Neural progenitor cell (in vitro differentiated cells): ENCODE measurements at regions not wholly inside any gene's neighbourhood (a gene's known extent, or its start where the extent isn't known, plus 50 kb on each side); places are given as distances from the start of the nearest gene placed in this dataset.
A peak's percentile ranks its signal among the peaks of the same experiment; 100 is the strongest.

ENCODE experiments used
- DNase-seq: peaks from one replicate; pipeline ENCODE4 v3.0.0-alpha.2; 2016; ENCODE audit warnings: low spot score
- H2AFZ ChIP-seq: fragments of 200-600 bp; sonication (generic); replicated peaks from 2 replicates; pipeline ENCODE4 v1.6.1; 2016; ENCODE audit warnings: antibody characterized with exemption
- H3F3A ChIP-seq: fragments of 200-600 bp; sonication (generic); 2 replicates; pipeline ENCODE4 v1.6.1; 2016; ENCODE audit warnings: antibody characterized with exemption, low read depth
- H3K27ac ChIP-seq: fragments of 200-600 bp; sonication (generic); 2 replicates; pipeline ENCODE4 v1.5.1; 2016; ENCODE audit warnings: mild to moderate bottlenecking
- H3K27me3 ChIP-seq: fragments of 200-600 bp; sonication (generic); 2 replicates; pipeline ENCODE4 v1.6.1; 2016; ENCODE audit warnings: mild to moderate bottlenecking, moderate library complexity
- H3K36me3 ChIP-seq: fragments of 200-600 bp; sonication (generic); 2 replicates; pipeline ENCODE4 v1.5.1; 2016
- H3K4me1 ChIP-seq: fragments of 200-600 bp; sonication (generic); 2 replicates; pipeline ENCODE4 v1.6.1; 2016; ENCODE audit warnings: mixed run types
- H3K4me2 ChIP-seq: fragments of 200-600 bp; sonication (generic); 2 replicates; pipeline ENCODE4 v1.6.1; 2016
- H3K4me3 ChIP-seq: fragments of 200-600 bp; sonication (generic); 2 replicates; pipeline ENCODE4 v1.5.1; 2016
- H3K79me2 ChIP-seq: fragments of 200-600 bp; sonication (generic); 2 replicates; pipeline ENCODE4 v1.6.1; 2016; ENCODE audit warnings: low read depth
- H3K9ac ChIP-seq: fragments of 200-600 bp; sonication (generic); 2 replicates; pipeline ENCODE4 v1.6.1; 2016
- H3K9me3 ChIP-seq: fragments of 200-600 bp; sonication (generic); 2 replicates; pipeline ENCODE4 v1.5.1; 2016; ENCODE audit warnings: low read depth
- H4K20me1 ChIP-seq: fragments of 200-600 bp; sonication (generic); 2 replicates; pipeline ENCODE4 v1.6.1; 2016; ENCODE audit warnings: low read depth
- H3K27ac Mint-ChIP-seq: 3 replicates; pipeline ENCODE4 v1.8.0; 2021; ENCODE audit warnings: mixed read lengths
- H3K27me3 Mint-ChIP-seq: 2 replicates; pipeline ENCODE4 v1.8.0; 2022; ENCODE audit warnings: low read depth, mild to moderate bottlenecking, inconsistent platforms, moderate library complexity, mixed read lengths; ENCODE audit not compliant: insufficient read depth
- H3K36me3 Mint-ChIP-seq: 3 replicates; pipeline ENCODE4 v1.8.0; 2021; ENCODE audit warnings: mixed read lengths
- H3K4me1 Mint-ChIP-seq: 3 replicates; pipeline ENCODE4 v1.8.0; 2021; ENCODE audit warnings: mixed read lengths
- H3K4me3 Mint-ChIP-seq: 3 replicates; pipeline ENCODE4 v1.8.0; 2021; ENCODE audit warnings: mild to moderate bottlenecking, moderate library complexity, mixed read lengths
- H3K9me3 Mint-ChIP-seq: 3 replicates; pipeline ENCODE4 v1.8.0; 2020; ENCODE audit warnings: mixed read lengths
- EZH2 ChIP-seq: fragments of 200-600 bp; sonication (generic); IDR thresholded peaks from 2 replicates; pipeline ENCODE4 v1.6.1; 2017; ENCODE audit warnings: antibody characterized with exemption, mild to moderate bottlenecking, moderate library complexity
- EZH2phosphoT487 ChIP-seq: fragments of 200-600 bp; sonication (generic); IDR thresholded peaks from 2 replicates; pipeline ENCODE4 v1.6.1; 2017; ENCODE audit warnings: antibody characterized with exemption
- TF ChIP-seq, protein P1 (sequence below): fragments of 200-600 bp; sonication (generic); IDR thresholded peaks from 2 replicates; pipeline ENCODE4 v1.5.1; 2017; ENCODE audit warnings: antibody characterized with exemption, mild to moderate bottlenecking

DNA sequence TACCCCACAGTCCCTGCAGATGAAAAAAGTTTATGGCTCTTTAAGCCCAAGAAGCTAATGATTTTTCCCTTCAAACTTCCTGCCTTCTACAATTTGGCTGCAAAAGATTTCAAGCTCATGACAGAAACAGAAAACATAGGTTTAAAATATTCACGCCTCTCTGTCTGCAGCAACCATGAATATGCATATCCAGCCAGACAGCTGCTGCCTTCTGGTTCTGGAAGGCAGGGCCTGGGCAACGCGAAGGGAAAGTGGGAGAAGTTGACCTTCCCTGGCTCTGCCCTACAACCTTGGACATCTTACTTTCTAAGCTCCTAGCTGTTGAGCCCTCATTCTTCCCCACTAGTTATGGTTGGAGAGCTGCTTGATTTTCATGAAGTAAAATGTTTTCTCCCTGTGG lies 64.8 kb upstream of the CLINT1 start:
- Mint-ChIP-seq H3K27ac (no peak overlapping the region), H3K4me3 (no peak overlapping the region), H3K36me3 (no peaks in the 10 kb centered on the region), H3K4me1 (peaks cover 43% of the 10 kb centered on the region), H3K9me3 (no peaks in the 10 kb centered on the region), H3K27me3 (peaks cover 13% of the 10 kb centered on the region)
- H3K4me3 ChIP-seq, result no peak overlapping the region
- H2AFZ ChIP-seq, result no peak overlapping the region
- no peak overlapping the region for H3K27ac ChIP-seq
- no peaks in the 10 kb centered on the region for H3K79me2 ChIP-seq
- H3K9me3 ChIP-seq, result no peaks in the 10 kb centered on the region
- no peaks in the 10 kb centered on the region for H3K27me3 ChIP-seq
- H3F3A ChIP-seq, result peaks cover 6% of the 10 kb centered on the region
- H3K9ac ChIP-seq, result no peak overlapping the region
- no peaks in the 10 kb centered on the region for H3K36me3 ChIP-seq
- peaks cover 11% of the 10 kb centered on the region for H3K4me1 ChIP-seq
- no peaks in the 10 kb centered on the region for H4K20me1 ChIP-seq
- TF ChIP-seq, protein P1, sequence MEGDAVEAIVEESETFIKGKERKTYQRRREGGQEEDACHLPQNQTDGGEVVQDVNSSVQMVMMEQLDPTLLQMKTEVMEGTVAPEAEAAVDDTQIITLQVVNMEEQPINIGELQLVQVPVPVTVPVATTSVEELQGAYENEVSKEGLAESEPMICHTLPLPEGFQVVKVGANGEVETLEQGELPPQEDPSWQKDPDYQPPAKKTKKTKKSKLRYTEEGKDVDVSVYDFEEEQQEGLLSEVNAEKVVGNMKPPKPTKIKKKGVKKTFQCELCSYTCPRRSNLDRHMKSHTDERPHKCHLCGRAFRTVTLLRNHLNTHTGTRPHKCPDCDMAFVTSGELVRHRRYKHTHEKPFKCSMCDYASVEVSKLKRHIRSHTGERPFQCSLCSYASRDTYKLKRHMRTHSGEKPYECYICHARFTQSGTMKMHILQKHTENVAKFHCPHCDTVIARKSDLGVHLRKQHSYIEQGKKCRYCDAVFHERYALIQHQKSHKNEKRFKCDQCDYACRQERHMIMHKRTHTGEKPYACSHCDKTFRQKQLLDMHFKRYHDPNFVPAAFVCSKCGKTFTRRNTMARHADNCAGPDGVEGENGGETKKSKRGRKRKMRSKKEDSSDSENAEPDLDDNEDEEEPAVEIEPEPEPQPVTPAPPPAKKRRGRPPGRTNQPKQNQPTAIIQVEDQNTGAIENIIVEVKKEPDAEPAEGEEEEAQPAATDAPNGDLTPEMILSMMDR, result no peak
- no peak for TF ChIP-seq EZH2
- no peak for TF ChIP-seq EZH2phosphoT487
- H3K4me2 ChIP-seq, result no peak overlapping the region
- no peak for DNase-seq

DNA sequence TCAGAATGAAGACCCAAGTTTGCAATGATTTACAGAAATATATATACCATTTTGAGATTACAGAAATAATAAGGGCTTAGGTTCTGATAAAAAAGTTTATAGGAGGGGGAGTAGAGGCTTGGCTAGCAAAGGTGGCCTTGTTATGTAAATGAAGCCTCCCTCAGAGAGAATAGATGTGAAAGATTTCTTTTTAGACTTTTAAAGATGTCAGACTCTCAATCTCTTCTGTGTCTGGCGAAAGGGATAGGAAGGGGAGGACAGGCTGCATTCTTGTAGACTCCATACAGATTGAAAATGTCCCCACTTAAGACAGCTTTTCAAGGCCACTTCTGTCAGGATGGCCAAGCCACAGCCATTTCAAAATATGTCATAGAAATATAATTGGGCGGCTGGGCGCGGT lies 63.1 kb upstream of the CLINT1 start:
- Mint-ChIP-seq H3K27me3 (peaks cover 13% of the 10 kb centered on the region), H3K4me3 (no peak overlapping the region), H3K27ac (peak overlapping the region; percentile 8), H3K9me3 (no peaks in the 10 kb centered on the region), H3K36me3 (no peaks in the 10 kb centered on the region), H3K4me1 (peaks cover 49% of the 10 kb centered on the region)
- H3K27me3 ChIP-seq, result no peaks in the 10 kb centered on the region
- H3K4me2 ChIP-seq, result no peak overlapping the region
- H3K4me3 ChIP-seq, result no peak overlapping the region
- no peak for DNase-seq
- H3K27ac ChIP-seq, result no peak overlapping the region
- peaks cover 6% of the 10 kb centered on the region for H3K4me1 ChIP-seq
- no peak overlapping the region for H2AFZ ChIP-seq
- no peaks in the 10 kb centered on the region for H3K36me3 ChIP-seq
- no peak overlapping the region for H3K9ac ChIP-seq
- no peaks in the 10 kb centered on the region for H4K20me1 ChIP-seq
- peaks cover 6% of the 10 kb centered on the region for H3F3A ChIP-seq
- H3K79me2 ChIP-seq, result no peaks in the 10 kb centered on the region
- H3K9me3 ChIP-seq, result no peaks in the 10 kb centered on the region
- TF ChIP-seq EZH2phosphoT487, result no peak
- TF ChIP-seq, protein P1, result no peak
- no peak for TF ChIP-seq EZH2

DNA sequence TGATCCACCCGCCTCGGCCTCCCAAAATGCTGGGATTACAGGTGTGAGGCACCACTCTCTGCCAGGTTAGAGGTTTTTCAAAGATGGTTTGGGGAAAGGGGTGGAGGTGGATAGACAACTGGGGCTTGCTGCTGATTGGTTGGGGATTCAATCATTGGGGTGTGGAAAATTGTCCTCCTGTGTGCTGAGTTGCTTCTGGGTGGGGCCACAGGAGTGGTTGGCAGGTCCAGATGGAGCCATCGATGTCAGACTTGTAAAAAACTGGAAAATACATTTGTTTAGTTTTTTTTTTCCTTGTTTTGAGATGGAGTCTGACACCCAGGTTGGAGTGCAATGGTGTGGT lies 61.9 kb upstream of the CLINT1 start:
- Histone ChIP-seq H3K27ac (no peak overlapping the region), H2AFZ (no peak overlapping the region), H3K27me3 (no peaks in the 10 kb centered on the region), H3F3A (no peaks in the 10 kb centered on the region), H3K79me2 (no peaks in the 10 kb centered on the region), H3K36me3 (no peaks in the 10 kb centered on the region), H3K9ac (no peak overlapping the region), H3K4me2 (no peak overlapping the region), H3K4me3 (no peak overlapping the region), H4K20me1 (no peaks in the 10 kb centered on the region), H3K9me3 (no peaks in the 10 kb centered on the region), H3K4me1 (no peaks in the 10 kb centered on the region)
- Mint-ChIP-seq H3K27me3 (peaks cover 13% of the 10 kb centered on the region), H3K4me3 (no peak overlapping the region), H3K9me3 (no peaks in the 10 kb centered on the region), H3K27ac (no peak overlapping the region), H3K36me3 (no peaks in the 10 kb centered on the region), H3K4me1 (peaks cover 43% of the 10 kb centered on the region)
- DNase-seq, result no peak
- TF ChIP-seq, protein P1, result no peak
- TF ChIP-seq EZH2phosphoT487 (no peak), EZH2 (no peak)
